Skeletal muscle satellite cell (primary cell): ENCODE measurements at regions not wholly inside any gene's neighbourhood (a gene's known extent, or its start where the extent isn't known, plus 50 kb on each side); places are given as distances from the start of the nearest gene placed in this dataset.

Source experiments
- H3K27me3 ChIP-seq: 2 replicates; pipeline ENCODE4 v1.7.0; 2013; ENCODE audit warnings: low read length; ENCODE audit not compliant: control insufficient read depth, insufficient read depth
- H3K36me3 ChIP-seq: 2 replicates; pipeline ENCODE4 v1.7.0; 2013; ENCODE audit warnings: mild to moderate bottlenecking, control low read depth, low read length; ENCODE audit not compliant: insufficient read depth
- H3K4me1 ChIP-seq: 2 replicates; pipeline ENCODE4 v1.7.0; 2013; ENCODE audit warnings: low read length; ENCODE audit not compliant: control insufficient read depth, insufficient read depth
- H3K4me2 ChIP-seq: 2 replicates; pipeline ENCODE4 v1.7.0; 2013; ENCODE audit warnings: mild to moderate bottlenecking, low read length
- H3K4me3 ChIP-seq: 2 replicates; pipeline ENCODE4 v1.7.0; 2013; ENCODE audit warnings: low read length
- H3K9ac ChIP-seq: 2 replicates; pipeline ENCODE4 v1.7.0; 2013; ENCODE audit warnings: mild to moderate bottlenecking, low read depth, low read length, moderate library complexity
- H3K9me3 ChIP-seq: replicated peaks from 2 replicates; pipeline ENCODE4 v1.7.0; 2013; ENCODE audit warnings: mild to moderate bottlenecking, control low read depth, low read length

- Histone ChIP-seq H3K9ac (no peak overlapping the region), H3K9me3 (no peaks in the 10 kb centered on the region)
Observed at GRCh38 chr2:105615305-105615704, 129.4 kb upstream of the NCK2 start.

GRCh38 chr2:105611811-105612424 lies 132.8 kb upstream of the NCK2 start:
- Histone ChIP-seq H3K9me3 (no peaks in the 10 kb centered on the region), H3K27me3 (peaks cover 9% of the 10 kb centered on the region), H3K4me1 (no peaks in the 10 kb centered on the region), H3K4me2 (no peak overlapping the region), H3K4me3 (no peak overlapping the region), H3K36me3 (no peaks in the 10 kb centered on the region), H3K9ac (no peak overlapping the region)

More at GRCh38 chr2:105615305-105615704, 129.4 kb upstream of the NCK2 start:
- Histone ChIP-seq H3K36me3 (no peaks in the 10 kb centered on the region), H3K4me2 (no peak overlapping the region), H3K4me1 (no peaks in the 10 kb centered on the region), H3K27me3 (peaks cover 10% of the 10 kb centered on the region), H3K4me3 (no peak overlapping the region)

DNA sequence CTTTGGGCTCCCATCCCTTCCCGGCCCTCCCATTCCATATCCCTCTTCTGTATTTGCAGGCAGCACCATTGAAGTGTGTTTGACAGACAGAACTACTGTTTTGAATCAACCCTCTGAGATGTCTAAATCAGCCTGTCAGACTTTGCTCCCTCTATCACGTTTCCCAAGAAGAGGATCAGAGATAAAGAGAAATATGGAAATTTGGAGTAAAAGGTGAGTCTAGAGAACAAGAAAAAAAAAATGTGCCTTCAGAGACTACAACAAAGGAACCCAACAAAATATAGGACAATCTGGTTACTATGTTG lies 133.4 kb upstream of the NCK2 start:
- Histone ChIP-seq H3K4me2 (no peak overlapping the region), H3K4me3 (no peak overlapping the region), H3K27me3 (peaks cover 9% of the 10 kb centered on the region), H3K36me3 (no peaks in the 10 kb centered on the region), H3K9me3 (no peaks in the 10 kb centered on the region), H3K9ac (no peak overlapping the region), H3K4me1 (no peaks in the 10 kb centered on the region)

GRCh38 chr2:105610576-105611332 lies 134.0 kb upstream of the NCK2 start:
- peaks cover 9% of the 10 kb centered on the region for H3K27me3 ChIP-seq
- H3K4me2 ChIP-seq: no peak overlapping the region
- H3K9me3 ChIP-seq: no peaks in the 10 kb centered on the region
- H3K36me3 ChIP-seq: no peaks in the 10 kb centered on the region
- no peak overlapping the region for H3K9ac ChIP-seq
- H3K4me3 ChIP-seq: no peak overlapping the region
- H3K4me1 ChIP-seq: no peaks in the 10 kb centered on the region

GRCh38 chr2:105609746-105610402 lies 134.8 kb upstream of the NCK2 start:
- no peak overlapping the region for H3K9ac ChIP-seq
- H3K9me3 ChIP-seq: no peaks in the 10 kb centered on the region
- peaks cover 15% of the 10 kb centered on the region for H3K27me3 ChIP-seq
- no peaks in the 10 kb centered on the region for H3K36me3 ChIP-seq
- no peak overlapping the region for H3K4me3 ChIP-seq
- no peaks in the 10 kb centered on the region for H3K4me1 ChIP-seq
- no peak overlapping the region for H3K4me2 ChIP-seq

GRCh38 chr2:105607920-105608504 lies 136.7 kb upstream of the NCK2 start:
- Histone ChIP-seq H3K36me3 (no peaks in the 10 kb centered on the region), H3K4me3 (no peak overlapping the region), H3K9ac (no peak overlapping the region), H3K27me3 (peaks cover 26% of the 10 kb centered on the region), H3K9me3 (no peaks in the 10 kb centered on the region), H3K4me2 (no peak overlapping the region), H3K4me1 (no peaks in the 10 kb centered on the region)

DNA sequence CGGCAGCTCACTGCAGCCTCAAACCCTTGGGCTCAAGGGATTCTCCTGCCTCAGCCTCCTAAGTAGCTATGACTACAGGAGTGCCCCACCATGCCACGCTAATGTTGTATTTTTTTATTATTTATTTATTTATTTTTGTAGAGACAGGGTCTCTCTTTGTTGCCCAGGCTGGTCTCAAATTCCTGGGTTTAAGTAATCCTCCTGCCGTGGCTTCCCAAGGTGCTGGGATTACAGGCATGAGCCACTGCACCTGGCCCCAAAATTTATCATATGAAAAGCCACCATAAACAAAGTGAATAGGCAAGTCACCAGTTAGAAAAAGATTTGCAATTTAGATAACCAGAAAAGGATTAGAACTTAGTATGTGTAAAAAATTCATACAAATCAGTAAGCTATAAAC lies 138.6 kb upstream of the NCK2 start:
- no peak overlapping the region for H3K9ac ChIP-seq
- H3K27me3 ChIP-seq: peaks cover 22% of the 10 kb centered on the region
- H3K9me3 ChIP-seq: no peaks in the 10 kb centered on the region
- no peak overlapping the region for H3K4me2 ChIP-seq
- no peak overlapping the region for H3K4me3 ChIP-seq
- H3K4me1 ChIP-seq: no peaks in the 10 kb centered on the region
- H3K36me3 ChIP-seq: no peaks in the 10 kb centered on the region

DNA sequence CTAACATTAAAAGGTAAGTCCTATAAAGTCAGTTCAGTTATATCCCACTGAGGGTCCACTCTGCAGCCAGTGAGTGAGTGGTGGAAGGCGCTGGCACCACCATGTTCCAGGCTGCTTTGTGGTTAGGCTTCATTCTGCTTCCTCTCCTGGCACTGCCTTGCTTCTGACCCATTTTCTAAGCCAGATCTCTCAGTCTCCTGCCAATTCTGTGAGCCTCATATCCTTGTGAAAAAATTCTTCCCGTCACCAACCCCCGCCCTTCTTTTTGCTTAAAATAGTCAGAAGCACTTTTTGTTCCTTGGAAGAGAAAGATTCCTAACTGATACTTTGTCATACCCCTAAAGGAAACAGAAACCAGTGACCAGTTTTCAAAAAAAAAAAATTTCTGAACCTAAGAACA lies 139.8 kb upstream of the NCK2 start:
- no peaks in the 10 kb centered on the region for H3K4me1 ChIP-seq
- H3K4me3 ChIP-seq: no peak overlapping the region
- peaks cover 22% of the 10 kb centered on the region for H3K27me3 ChIP-seq
- H3K36me3 ChIP-seq: no peaks in the 10 kb centered on the region
- H3K4me2 ChIP-seq: no peak overlapping the region
- no peak overlapping the region for H3K9ac ChIP-seq
- H3K9me3 ChIP-seq: no peaks in the 10 kb centered on the region

GRCh38 chr2:105600949-105601794 lies 143.5 kb upstream of the NCK2 start:
- no peaks in the 10 kb centered on the region for H3K36me3 ChIP-seq
- no peak overlapping the region for H3K9ac ChIP-seq
- no peaks in the 10 kb centered on the region for H3K4me1 ChIP-seq
- no peak overlapping the region for H3K4me2 ChIP-seq
- H3K4me3 ChIP-seq: no peak overlapping the region
- peaks cover 22% of the 10 kb centered on the region for H3K27me3 ChIP-seq
- no peaks in the 10 kb centered on the region for H3K9me3 ChIP-seq

- Histone ChIP-seq H3K9me3 (no peaks in the 10 kb centered on the region), H3K4me1 (no peaks in the 10 kb centered on the region), H3K36me3 (no peaks in the 10 kb centered on the region), H3K4me3 (no peak overlapping the region), H3K4me2 (no peak overlapping the region), H3K27me3 (peaks cover 21% of the 10 kb centered on the region), H3K9ac (no peak overlapping the region)
Observed at GRCh38 chr2:105600602-105600948, 144.1 kb upstream of the NCK2 start.

GRCh38 chr2:105600037-105600442 lies 144.7 kb upstream of the NCK2 start:
- Histone ChIP-seq H3K4me2 (no peak overlapping the region), H3K4me3 (no peak overlapping the region), H3K36me3 (no peaks in the 10 kb centered on the region), H3K9me3 (no peaks in the 10 kb centered on the region), H3K4me1 (no peaks in the 10 kb centered on the region), H3K27me3 (peaks cover 17% of the 10 kb centered on the region), H3K9ac (no peak overlapping the region)
